Activated T-helper 2 cell treated with anti-CD3 and anti-CD28 coated beads, Interferon-gamma antibody, Interleukin-2, Interleukin-4, amounts not matched to agents 10 μg/mL and 5 μg/mL and 100 μg/mL, durations not matched to agents 14 hours and 24 hours and 36 hours (primary cell): ENCODE measurements at regions not wholly inside any gene's neighbourhood (a gene's known extent, or its start where the extent isn't known, plus 50 kb on each side); places are given as distances from the start of the nearest gene placed in this dataset.
"Not testable (repeated sequence)": the region's sequence is repeated elsewhere in the genome, so short reads cannot be mapped to it uniquely, and the experiment has no call there.

ENCODE experiments used
- DNase-seq: peaks from one replicate; pipeline ENCODE4 v3.0.0; 2021; ENCODE audit warnings: low spot score
- H3K27ac Mint-ChIP-seq: one replicate; pipeline ENCODE4 v1.8.0; 2021; ENCODE audit warnings: mixed read lengths
- H3K27me3 Mint-ChIP-seq: one replicate; pipeline ENCODE4 v1.8.0; 2021; ENCODE audit warnings: low read depth, mixed read lengths
- H3K36me3 Mint-ChIP-seq: one replicate; pipeline ENCODE4 v1.8.0; 2021; ENCODE audit warnings: low read depth, mixed read lengths
- H3K4me1 Mint-ChIP-seq: one replicate; pipeline ENCODE4 v1.8.0; 2021; ENCODE audit warnings: low read depth, mixed read lengths
- H3K4me3 Mint-ChIP-seq: one replicate; pipeline ENCODE4 v1.8.0; 2021; ENCODE audit warnings: low read depth, mild to moderate bottlenecking, moderate library complexity, mixed read lengths
- H3K9me3 Mint-ChIP-seq: one replicate; pipeline ENCODE4 v1.8.0; 2021; ENCODE audit warnings: mixed read lengths
- intact Hi-C: fragments of 100-400 bp; cut with micrococcal nuclease; formaldehyde crosslinking; loops from one replicate; pipeline ENCODE4 v1.15.1; 2023

- Mint-ChIP-seq H3K36me3 (no peaks in the 10 kb centered on the region), H3K27me3 (no peaks in the 10 kb centered on the region), H3K4me1 (no peaks in the 10 kb centered on the region), H3K27ac (no peak overlapping the region), H3K9me3 (peaks cover 3% of the 10 kb centered on the region), H3K4me3 (no peak overlapping the region)
- intact Hi-C loops, result no loop called here
- DNase-seq, result no peak
Measured at GRCh38 chr9:30036558-30036957, 2347.9 kb upstream of the ACO1 start.

GRCh38 chr9:30039712-30040111, 2344.7 kb upstream of the ACO1 start:
- no peaks in the 10 kb centered on the region for H3K9me3 Mint-ChIP-seq
- no peak overlapping the region for H3K27ac Mint-ChIP-seq
- intact Hi-C loops, result no loop called here
- no peaks in the 10 kb centered on the region for H3K27me3 Mint-ChIP-seq
- no peaks in the 10 kb centered on the region for H3K36me3 Mint-ChIP-seq
- no peaks in the 10 kb centered on the region for H3K4me1 Mint-ChIP-seq
- no peak overlapping the region for H3K4me3 Mint-ChIP-seq
- no peak for DNase-seq

DNA sequence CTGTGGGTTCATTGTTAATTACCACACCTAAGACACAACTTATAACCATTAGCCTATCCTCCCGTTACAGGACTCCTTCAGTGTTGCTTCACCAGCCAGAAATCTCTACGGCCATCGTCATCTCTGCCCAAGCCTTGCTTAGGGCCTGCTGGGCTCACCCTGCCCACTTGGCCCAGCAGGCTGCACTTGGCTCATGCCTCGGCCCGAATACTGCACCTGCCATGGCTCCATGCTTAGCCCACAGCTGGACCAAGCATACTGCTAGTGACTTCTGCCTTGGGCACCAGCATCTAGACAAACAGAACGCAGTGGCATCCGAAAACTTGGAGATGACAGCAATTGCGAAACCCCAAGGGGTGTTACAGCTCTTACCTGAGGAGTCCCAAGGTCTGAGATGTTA, 2336.0 kb upstream of the ACO1 start:
- Mint-ChIP-seq H3K36me3 (no peaks in the 10 kb centered on the region), H3K4me1 (no peaks in the 10 kb centered on the region), H3K4me3 (no peak overlapping the region), H3K27me3 (no peaks in the 10 kb centered on the region), H3K27ac (no peak overlapping the region), H3K9me3 (no peaks in the 10 kb centered on the region)
- intact Hi-C loops, result no loop called here
- DNase-seq, result no peak

- intact Hi-C loops, result no loop called here
Measured at GRCh38 chr9:30058463-30058862, 2326.0 kb upstream of the ACO1 start.

DNA sequence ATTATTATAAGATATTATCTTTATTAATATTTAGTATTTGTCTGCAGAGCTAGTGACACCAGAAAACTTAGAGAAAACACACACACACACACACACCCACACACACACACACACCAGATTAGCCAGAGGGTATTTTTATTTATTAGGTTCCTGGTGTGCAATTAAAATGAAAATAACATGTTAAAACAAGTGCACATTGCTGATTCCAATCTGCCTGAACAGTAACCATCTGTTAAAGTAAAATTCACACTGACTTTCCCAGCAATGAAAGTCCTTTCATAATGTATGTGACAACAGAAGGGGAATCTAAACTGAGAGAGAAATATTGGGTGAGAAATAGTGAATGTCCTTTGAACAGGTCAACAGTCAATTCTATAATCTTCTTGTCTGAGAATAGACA, 2323.5 kb upstream of the ACO1 start:
- Mint-ChIP-seq H3K27me3 (no peaks in the 10 kb centered on the region), H3K36me3 (no peaks in the 10 kb centered on the region), H3K27ac (no peak overlapping the region), H3K4me3 (no peak overlapping the region), H3K9me3 (no peaks in the 10 kb centered on the region), H3K4me1 (no peaks in the 10 kb centered on the region)
- DNase-seq, result no peak
- intact Hi-C loops, result no loop called here

More at GRCh38 chr9:30058463-30058862, 2326.0 kb upstream of the ACO1 start:
- Mint-ChIP-seq H3K27ac (no peak overlapping the region), H3K36me3 (no peaks in the 10 kb centered on the region), H3K4me3 (no peak overlapping the region), H3K27me3 (no peaks in the 10 kb centered on the region), H3K4me1 (no peaks in the 10 kb centered on the region), H3K9me3 (no peaks in the 10 kb centered on the region)
- no peak for DNase-seq

DNA sequence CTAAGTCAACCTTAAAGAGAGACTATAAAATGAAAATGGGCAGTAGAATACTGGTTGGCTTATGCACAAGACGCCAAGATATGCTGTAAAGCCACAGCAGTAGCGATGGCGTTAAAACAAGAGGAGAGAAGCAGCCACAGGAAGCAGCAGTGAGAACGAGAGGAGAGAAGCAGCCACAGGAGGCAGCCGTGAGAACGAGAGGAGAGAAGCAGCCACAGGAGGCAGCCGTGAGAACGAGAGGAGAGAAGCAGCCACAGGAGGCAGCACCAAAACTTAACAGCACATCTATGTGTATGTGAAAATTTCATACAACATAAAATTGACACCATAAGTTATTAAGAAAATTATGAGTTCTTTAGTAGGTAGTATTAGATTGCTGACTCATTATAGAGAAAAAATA, 2318.6 kb upstream of the ACO1 start:
- DNase-seq, result no peak
- H3K27ac Mint-ChIP-seq, result no peak overlapping the region
- no peaks in the 10 kb centered on the region for H3K9me3 Mint-ChIP-seq
- no peaks in the 10 kb centered on the region for H3K4me1 Mint-ChIP-seq
- intact Hi-C loops, result no loop called here
- no peaks in the 10 kb centered on the region for H3K36me3 Mint-ChIP-seq
- H3K27me3 Mint-ChIP-seq, result no peaks in the 10 kb centered on the region
- no peak overlapping the region for H3K4me3 Mint-ChIP-seq

DNA sequence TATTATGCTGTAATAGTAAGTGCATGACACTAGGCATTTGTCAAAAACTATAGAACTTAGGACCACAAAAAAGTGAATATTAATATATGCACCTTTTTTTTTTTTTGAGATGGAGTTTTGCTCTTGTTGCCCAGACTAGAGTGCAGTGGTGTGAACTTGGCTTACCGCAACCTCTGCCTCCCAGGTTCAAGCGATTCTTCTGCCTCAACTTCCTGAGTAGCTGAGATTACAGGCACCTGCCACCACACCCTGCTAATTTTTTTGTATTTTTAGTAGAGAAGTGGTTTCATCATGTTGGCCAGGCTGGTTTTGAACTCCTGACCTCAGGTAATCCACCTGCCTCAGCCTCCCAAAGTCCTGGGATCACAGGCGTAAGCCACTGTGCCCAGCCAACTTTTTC, 2315.2 kb upstream of the ACO1 start:
- H3K27me3 Mint-ChIP-seq, H3K36me3 Mint-ChIP-seq, H3K4me3 Mint-ChIP-seq, H3K4me1 Mint-ChIP-seq, H3K27ac Mint-ChIP-seq, intact Hi-C loops, DNase-seq, H3K9me3 Mint-ChIP-seq: not testable (repeated sequence)

DNA sequence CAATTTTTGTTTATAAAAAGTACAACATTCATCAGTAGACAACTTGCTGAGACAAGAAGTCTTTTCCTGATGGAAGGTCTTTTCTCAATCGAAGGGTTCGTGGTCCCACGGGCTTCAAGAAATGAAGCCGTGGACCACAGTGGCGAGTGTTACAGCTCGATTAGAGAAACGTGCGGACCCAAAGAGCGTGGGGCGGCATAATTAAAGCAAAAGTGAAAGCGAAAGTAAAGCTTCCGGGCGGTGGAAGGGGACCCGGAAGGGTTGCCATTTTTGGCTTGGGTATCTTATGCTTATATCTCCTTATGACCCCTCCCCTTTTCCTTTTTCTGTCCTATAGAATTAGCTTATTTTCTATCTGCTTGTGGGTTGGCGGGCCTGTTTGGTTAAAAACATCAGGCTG, 2309.4 kb upstream of the ACO1 start:
- intact Hi-C loops, result no loop called here
- Mint-ChIP-seq H3K4me1 (peaks cover 10% of the 10 kb centered on the region), H3K27ac (no peak overlapping the region), H3K4me3 (no peak overlapping the region), H3K36me3 (no peaks in the 10 kb centered on the region), H3K9me3 (peaks cover 22% of the 10 kb centered on the region), H3K27me3 (no peaks in the 10 kb centered on the region)
- no peak for DNase-seq

DNA sequence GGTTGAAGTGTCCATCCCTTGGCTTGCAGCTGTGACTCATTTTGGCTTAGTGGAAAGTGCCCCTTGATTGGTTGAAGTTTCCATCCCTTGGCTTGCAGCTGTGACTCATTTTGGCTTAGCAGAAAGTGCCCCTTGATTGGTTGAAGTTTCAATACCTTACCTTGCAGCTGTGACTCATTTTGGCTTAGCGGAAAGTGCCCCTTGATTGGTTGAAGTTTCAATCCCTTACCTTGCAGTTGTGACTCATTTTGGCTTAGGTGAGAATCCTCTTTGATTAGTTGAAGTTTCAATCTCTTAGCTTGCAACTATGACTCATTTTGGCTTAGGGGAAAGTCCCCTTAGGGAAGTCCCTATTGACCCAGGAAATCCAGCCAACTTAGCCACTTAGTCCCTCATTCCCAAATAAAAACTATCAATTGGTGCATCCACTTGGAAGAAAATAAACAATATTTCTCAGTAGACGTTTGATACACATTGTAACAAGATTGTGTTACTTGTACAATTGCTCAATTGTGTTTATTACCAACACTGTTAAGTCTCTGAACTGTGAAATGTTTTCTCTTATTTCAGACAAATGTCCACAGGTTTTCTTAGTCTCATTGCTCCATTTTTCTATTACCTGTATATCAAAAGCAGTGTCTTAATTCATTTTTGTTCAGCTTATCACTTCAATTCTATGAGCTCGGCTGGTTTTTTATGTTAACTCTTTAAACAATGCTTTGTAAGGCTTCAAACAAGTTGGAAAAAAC, 2308.8 kb upstream of the ACO1 start:
- intact Hi-C loops, result no loop called here
- peaks cover 10% of the 10 kb centered on the region for H3K4me1 Mint-ChIP-seq
- no peaks in the 10 kb centered on the region for H3K27me3 Mint-ChIP-seq
- peaks cover 22% of the 10 kb centered on the region for H3K9me3 Mint-ChIP-seq
- H3K4me3 Mint-ChIP-seq, result no peak overlapping the region
- H3K36me3 Mint-ChIP-seq, result no peaks in the 10 kb centered on the region
- DNase-seq, result no peak
- H3K27ac Mint-ChIP-seq, result no peak overlapping the region

- Mint-ChIP-seq H3K4me1 (peaks cover 10% of the 10 kb centered on the region), H3K27ac (no peak overlapping the region), H3K36me3 (no peaks in the 10 kb centered on the region), H3K9me3 (peaks cover 18% of the 10 kb centered on the region), H3K4me3 (no peak overlapping the region), H3K27me3 (no peaks in the 10 kb centered on the region)
- intact Hi-C loops, result no loop called here
- no peak for DNase-seq
Measured at GRCh38 chr9:30078195-30078594, 2306.2 kb upstream of the ACO1 start.

DNA sequence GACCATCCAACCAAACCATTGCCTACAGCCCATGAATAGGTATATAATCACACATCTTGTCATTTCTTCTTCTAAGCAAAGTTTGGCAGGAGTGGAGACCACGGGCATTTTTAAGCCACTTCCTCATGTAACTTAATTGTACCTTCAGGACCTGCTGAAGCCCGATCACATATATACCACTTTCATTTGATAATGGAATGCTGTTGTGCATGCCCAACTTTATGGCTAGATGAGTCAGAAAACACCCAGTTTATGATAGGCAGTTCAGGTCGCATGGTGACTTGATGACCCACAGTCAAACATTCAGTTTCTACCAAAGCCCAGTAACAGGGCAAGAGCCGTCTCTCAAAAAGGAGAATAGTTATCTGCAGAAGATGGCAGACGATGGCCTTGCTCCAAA, 2295.0 kb upstream of the ACO1 start:
- H3K27me3 Mint-ChIP-seq, result no peaks in the 10 kb centered on the region
- H3K27ac Mint-ChIP-seq, result no peak overlapping the region
- H3K9me3 Mint-ChIP-seq, result peaks cover under 1% of the 10 kb centered on the region
- intact Hi-C loops, result no loop called here
- no peaks in the 10 kb centered on the region for H3K36me3 Mint-ChIP-seq
- no peaks in the 10 kb centered on the region for H3K4me1 Mint-ChIP-seq
- no peak overlapping the region for H3K4me3 Mint-ChIP-seq
- no peak for DNase-seq

- H3K36me3 Mint-ChIP-seq, result no peaks in the 10 kb centered on the region
- intact Hi-C loops, result no loop called here
Measured at GRCh38 chr9:30103647-30104394, 2280.6 kb upstream of the ACO1 start.

DNA sequence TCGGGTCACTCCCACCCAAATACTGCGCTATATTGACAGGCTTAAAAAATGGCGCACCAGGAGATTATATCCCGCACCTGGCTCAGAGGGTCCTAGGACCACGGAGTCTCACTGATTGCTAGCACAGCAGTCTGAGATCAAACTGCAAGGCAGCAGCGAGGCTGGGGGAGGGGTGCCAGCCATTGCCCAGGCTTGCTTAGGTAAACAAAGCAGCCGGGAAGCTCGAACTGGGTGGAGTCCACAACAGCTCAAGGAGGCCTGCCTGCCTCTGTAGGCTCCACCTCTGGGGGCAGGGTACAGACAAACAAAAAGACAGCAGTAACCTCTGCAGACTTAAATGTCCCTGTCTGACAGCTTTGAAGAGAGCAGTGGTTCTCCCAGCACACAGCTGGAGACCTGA, 2277.3 kb upstream of the ACO1 start:
- H3K36me3 Mint-ChIP-seq, H3K4me3 Mint-ChIP-seq, H3K4me1 Mint-ChIP-seq, H3K27me3 Mint-ChIP-seq, H3K27ac Mint-ChIP-seq, DNase-seq, H3K9me3 Mint-ChIP-seq, intact Hi-C loops: not testable (repeated sequence)

More at GRCh38 chr9:30103647-30104394, 2280.6 kb upstream of the ACO1 start:
- Mint-ChIP-seq H3K4me3 (no peak overlapping the region), H3K27ac (no peak overlapping the region), H3K27me3 (no peaks in the 10 kb centered on the region), H3K4me1 (no peaks in the 10 kb centered on the region), H3K9me3 (peaks cover 8% of the 10 kb centered on the region)
- no peak for DNase-seq
